ENCODE measurements at regions not wholly inside any gene's neighbourhood (a gene's known extent, or its start where the extent isn't known, plus 50 kb on each side); places are given as distances from the start of the nearest gene placed in this dataset.

DNA sequence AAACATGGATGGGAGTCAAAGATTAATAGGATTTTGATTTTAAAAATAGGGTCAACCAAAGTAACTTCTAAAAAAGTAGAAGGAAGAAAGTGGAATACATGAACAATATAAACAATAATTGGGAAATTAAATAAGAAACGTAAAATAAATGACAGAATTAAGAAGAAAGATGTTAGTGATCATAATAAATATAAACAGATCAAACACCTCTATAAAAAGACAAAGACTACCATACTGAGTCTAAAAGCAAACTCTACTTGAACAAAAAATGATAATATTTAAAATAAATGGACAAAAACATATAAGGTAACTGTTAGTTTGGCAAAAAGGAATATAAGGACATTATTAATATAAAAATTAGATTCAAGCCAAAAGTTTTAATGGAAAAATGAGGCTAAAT, 57.7 kb upstream of the ZNF618 start:
- H3K9me3 ChIP-seq (replicated peaks; ENCODE audit: low read length) = no peaks in the 10 kb centered on the region
- no peak overlapping the region for H3K4me2 ChIP-seq (ENCODE audit: low read length)
- peaks cover 73% of the 10 kb centered on the region for H3K27me3 ChIP-seq (ENCODE audit: control insufficient read depth, insufficient read depth, low read length)
- H3K9ac ChIP-seq (ENCODE audit: low read depth, low read length) = no peak overlapping the region
- H3K36me3 ChIP-seq (ENCODE audit: insufficient read depth, low read length) = no peaks in the 10 kb centered on the region
- H3K4me3 ChIP-seq (ENCODE audit: low read length) = no peak overlapping the region
- H3K4me1 ChIP-seq (ENCODE audit: control insufficient read depth, insufficient read depth, low read length) = no peaks in the 10 kb centered on the region

DNA sequence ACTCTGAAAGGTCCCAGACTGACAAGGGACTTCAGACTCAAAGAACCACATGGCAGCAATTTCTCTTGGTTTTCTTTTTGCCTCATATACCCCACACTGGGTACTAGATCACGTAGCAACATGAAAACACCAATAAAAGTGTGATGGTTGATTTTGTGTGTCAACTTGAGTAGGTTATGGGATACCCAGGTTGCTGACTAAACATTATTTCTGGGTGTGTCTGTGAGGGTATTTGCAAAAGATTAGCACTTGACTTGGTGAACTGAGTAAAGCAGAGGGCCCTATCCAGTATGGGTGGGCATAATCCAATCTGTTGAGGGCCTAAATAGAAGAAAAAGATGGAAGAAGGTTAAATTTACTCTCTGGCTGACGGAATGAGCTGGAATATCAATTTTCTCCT, 53.8 kb upstream of the ZNF618 start:
- Histone ChIP-seq H3K4me3 (ENCODE audit: low read length) (no peak overlapping the region), H3K4me2 (ENCODE audit: low read length) (no peak overlapping the region), H3K36me3 (ENCODE audit: insufficient read depth, low read length) (no peaks in the 10 kb centered on the region), H3K27me3 (ENCODE audit: control insufficient read depth, insufficient read depth, low read length) (peaks cover 57% of the 10 kb centered on the region), H3K4me1 (ENCODE audit: control insufficient read depth, insufficient read depth, low read length) (no peaks in the 10 kb centered on the region), H3K9me3 (replicated peaks; ENCODE audit: low read length) (no peaks in the 10 kb centered on the region), H3K9ac (ENCODE audit: low read depth, low read length) (no peak overlapping the region)

DNA sequence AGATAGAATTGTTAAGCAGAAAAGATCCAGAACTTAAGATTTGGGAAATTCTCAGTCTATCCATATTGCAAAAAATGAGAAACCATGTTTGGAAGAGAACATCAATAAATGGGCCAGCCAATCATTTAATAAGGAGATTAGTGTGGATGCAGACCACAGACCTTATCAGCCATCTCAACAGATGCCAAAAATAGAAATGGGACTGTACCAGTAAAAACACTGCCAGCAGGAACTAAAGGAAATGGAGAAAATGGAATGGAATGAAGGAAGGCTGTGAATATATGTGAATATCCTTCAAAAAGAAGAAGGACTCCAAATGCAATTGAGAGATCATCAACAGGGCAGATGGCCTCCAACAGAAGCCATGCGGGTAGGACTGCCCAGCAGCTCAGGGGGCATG, 52.7 kb upstream of the ZNF618 start:
- Histone ChIP-seq H3K4me1 (ENCODE audit: control insufficient read depth, insufficient read depth, low read length) (peaks cover 7% of the 10 kb centered on the region), H3K9ac (ENCODE audit: low read depth, low read length) (no peak overlapping the region)

More for the DNA sequence above, 52.7 kb upstream of the ZNF618 start:
- no peak overlapping the region for H3K4me3 ChIP-seq (ENCODE audit: low read length)
- no peak overlapping the region for H3K4me2 ChIP-seq (ENCODE audit: low read length)
- no peaks in the 10 kb centered on the region for H3K36me3 ChIP-seq (ENCODE audit: insufficient read depth, low read length)
- H3K27me3 ChIP-seq (ENCODE audit: control insufficient read depth, insufficient read depth, low read length) = peaks cover 48% of the 10 kb centered on the region
- H3K9me3 ChIP-seq (replicated peaks; ENCODE audit: low read length) = no peaks in the 10 kb centered on the region
